ENCODE measurements at regions not wholly inside any gene's neighbourhood (a gene's known extent, or its start where the extent isn't known, plus 50 kb on each side); places are given as distances from the start of the nearest gene placed in this dataset.
"Not testable (repeated sequence)": the region's sequence is repeated elsewhere in the genome, so short reads cannot be mapped to it uniquely, and the experiment has no call there.

DNA sequence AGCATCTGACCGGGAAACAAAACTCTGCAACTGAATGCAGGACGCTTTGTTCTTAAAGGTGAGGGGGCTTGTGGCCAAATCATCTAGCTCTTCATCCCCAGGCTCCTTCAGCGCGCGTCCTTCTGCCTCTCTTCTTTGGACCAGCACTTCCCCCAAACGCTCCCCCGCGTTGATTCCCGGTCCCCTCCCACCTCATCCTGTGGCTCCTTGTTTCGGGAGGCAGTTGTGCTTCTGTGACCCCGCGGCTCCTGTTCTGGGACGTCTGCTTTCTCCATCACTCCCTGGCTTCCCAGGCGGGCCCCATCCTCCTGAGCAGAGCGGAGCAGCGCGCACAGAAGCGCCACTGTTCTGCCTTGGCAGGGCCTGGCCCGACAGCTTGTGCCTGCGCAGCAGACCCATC lies 109.7 kb upstream of the ZNG1E start:
- DNase-seq (ENCODE audit: low spot score) = not testable (repeated sequence)

GRCh38 chr9:65519018-65519417 lies 156.7 kb upstream of the ZNG1E start:
- not testable (repeated sequence) for DNase-seq (ENCODE audit: low spot score)

GRCh38 chr9:65514465-65514864 lies 161.3 kb upstream of the ZNG1E start:
- not testable (repeated sequence) for DNase-seq (ENCODE audit: low spot score)

- not testable (repeated sequence) for DNase-seq (ENCODE audit: low spot score)
Measured at GRCh38 chr9:65507897-65508296, 167.8 kb upstream of the ZNG1E start.

- not testable (repeated sequence) for DNase-seq (ENCODE audit: low spot score)
Measured at GRCh38 chr9:65504686-65505085, 171.0 kb upstream of the ZNG1E start.

- DNase-seq (ENCODE audit: low spot score) = not testable (repeated sequence)
Measured at GRCh38 chr9:65503696-65504095, 172.0 kb upstream of the ZNG1E start.

GRCh38 chr9:65482890-65483289 lies 192.8 kb upstream of the ZNG1E start:
- DNase-seq (ENCODE audit: low spot score) = not testable (repeated sequence)

GRCh38 chr9:65481291-65481690 lies 194.4 kb upstream of the ZNG1E start:
- not testable (repeated sequence) for DNase-seq (ENCODE audit: low spot score)

DNA sequence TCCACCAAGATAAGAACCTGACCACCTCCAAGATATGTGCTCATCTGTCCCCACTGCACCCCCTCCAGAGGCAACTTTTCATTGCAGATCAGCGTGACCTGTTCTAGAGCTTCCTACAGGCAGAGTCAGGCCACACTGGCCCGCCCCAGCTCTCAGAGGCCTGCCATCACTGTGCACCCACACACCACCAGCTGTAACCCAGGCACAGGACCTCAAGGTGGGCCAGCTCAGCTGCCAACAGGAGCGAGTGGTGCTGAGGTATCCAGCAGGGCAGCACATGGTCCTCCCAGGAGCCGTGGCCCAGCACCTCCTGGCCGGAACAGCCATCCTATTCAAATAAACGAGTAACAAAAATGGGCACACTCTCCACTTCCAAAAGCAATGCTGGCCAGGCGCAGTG lies 189.9 kb upstream of the FOXD4L5 start:
- not testable (repeated sequence) for DNase-seq (ENCODE audit: low spot score)

- not testable (repeated sequence) for DNase-seq (ENCODE audit: low spot score)
Measured at GRCh38 chr9:65473059-65473822, 188.2 kb upstream of the FOXD4L5 start.

GRCh38 chr9:65471106-65471505 lies 186.1 kb upstream of the FOXD4L5 start:
- not testable (repeated sequence) for DNase-seq (ENCODE audit: low spot score)

- DNase-seq (ENCODE audit: low spot score) = not testable (repeated sequence)
Measured at GRCh38 chr9:65466911-65467734, 182.1 kb upstream of the FOXD4L5 start.

GRCh38 chr9:65465246-65465895 lies 180.4 kb upstream of the FOXD4L5 start:
- not testable (repeated sequence) for DNase-seq (ENCODE audit: low spot score)

- not testable (repeated sequence) for DNase-seq (ENCODE audit: low spot score)
Measured at GRCh38 chr9:65462476-65462875, 177.5 kb upstream of the FOXD4L5 start.

GRCh38 chr9:65459756-65460320 lies 174.8 kb upstream of the FOXD4L5 start:
- no peak for DNase-seq (ENCODE audit: low spot score)

DNA sequence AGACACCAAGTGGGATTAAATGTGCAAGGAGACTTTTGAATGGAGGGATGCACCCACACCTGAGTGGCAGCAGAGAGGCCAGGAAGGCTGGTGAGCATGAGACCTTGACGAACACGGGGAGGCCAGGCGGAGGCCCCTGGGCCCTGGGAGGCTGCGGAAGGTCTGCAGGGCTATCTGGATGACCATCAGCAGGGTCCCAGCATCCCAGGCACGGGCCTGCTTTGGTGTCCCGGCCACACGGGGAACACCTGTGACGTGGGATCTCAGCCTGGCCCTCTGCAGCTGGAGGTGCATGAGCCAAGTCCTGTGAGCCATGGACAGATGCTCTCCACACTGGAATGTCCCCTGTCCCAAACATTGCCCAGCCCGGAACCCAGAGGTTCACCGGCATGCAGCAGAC lies 174.0 kb upstream of the FOXD4L5 start:
- DNase-seq (ENCODE audit: low spot score) = no peak

GRCh38 chr9:65458465-65458864 lies 173.5 kb upstream of the FOXD4L5 start:
- no peak for DNase-seq (ENCODE audit: low spot score)

DNA sequence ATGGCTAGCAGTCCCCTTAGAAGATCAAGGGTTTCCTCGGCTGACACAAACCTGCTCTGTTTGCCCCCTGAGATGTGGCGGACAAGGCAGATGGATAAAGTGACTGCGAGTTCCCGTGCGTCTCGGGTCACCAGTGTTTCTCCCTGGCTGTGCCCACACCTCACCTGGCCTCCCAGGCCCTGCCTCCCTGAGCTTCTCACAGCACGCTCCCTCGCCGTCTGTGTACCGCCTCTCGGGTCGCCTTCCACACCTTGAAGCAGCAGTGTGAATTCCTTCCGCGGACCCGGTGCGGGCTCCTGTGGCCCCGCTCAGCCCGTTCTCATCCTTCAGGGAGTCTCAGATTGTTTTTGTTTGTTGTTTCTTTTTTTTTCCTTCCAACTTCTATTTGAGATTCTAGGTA lies 172.0 kb upstream of the FOXD4L5 start:
- not testable (repeated sequence) for DNase-seq (ENCODE audit: low spot score)

DNA sequence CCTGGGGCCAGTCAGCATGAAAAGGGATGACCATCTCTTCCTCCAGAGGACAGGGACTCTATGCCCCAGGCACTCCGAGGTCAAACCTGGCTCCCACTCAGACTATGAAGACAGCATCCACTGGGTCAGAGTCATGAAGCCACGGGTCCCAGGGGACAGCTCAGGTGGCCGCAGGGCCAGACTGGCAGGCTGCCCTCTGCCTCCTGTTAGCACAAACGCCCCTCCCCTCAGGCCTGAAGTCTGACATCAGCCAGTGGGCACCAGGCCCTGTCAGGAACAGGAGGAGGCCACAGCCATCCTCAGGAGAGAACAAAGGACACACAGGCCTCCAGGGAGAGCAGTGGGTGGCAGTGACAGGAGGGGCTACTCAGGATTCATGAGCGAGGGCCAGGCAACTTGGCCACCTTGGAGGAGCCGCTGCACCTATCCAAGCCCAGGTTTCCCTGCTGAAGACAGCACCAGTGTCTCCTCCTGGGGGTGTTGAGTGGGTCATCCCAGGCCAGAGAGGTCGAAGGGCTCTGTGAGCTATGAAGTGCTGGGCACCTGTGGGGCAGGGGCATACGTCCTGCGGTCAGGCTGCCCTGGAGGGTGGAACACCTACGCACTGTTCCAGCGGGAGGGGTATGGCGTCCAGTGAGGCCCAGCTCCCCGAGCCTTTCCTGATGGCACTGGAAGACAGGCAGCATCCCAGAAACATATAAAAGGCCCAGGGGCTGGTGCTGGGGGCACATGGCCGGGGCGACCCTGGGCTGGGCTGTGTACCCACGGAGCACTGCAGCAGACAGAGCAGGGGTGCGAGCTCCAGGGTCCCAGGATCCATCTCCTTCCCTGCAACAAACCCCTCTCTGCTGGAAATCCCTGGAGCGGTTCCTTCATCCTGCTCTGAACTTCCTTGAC lies 171.0 kb upstream of the FOXD4L5 start:
- not testable (repeated sequence) for DNase-seq (ENCODE audit: low spot score)

DNA sequence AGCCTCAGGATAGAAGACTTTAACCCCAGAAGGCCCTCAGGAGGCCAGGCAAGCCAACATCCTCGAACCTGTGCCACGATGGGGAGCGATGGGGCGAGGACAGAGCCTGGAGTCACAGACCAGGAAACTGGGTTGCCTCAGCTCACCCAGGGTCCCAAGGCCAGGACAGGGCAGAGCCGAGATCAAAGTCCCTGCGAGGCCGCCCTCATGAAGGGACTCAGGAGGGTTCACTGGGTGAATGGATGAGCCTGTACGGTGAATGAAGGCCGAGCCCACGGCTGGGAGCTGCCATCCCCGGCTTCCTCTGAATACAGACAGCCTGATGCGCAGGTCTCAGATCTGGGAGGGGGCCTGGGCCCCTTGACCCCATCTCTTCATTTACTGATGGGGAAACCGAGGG lies 170.1 kb upstream of the FOXD4L5 start:
- DNase-seq (ENCODE audit: low spot score) = not testable (repeated sequence)

- not testable (repeated sequence) for DNase-seq (ENCODE audit: low spot score)
Measured at GRCh38 chr9:65454666-65455065, 169.7 kb upstream of the FOXD4L5 start.
